ENCODE measurements at regions not wholly inside any gene's neighbourhood (a gene's known extent, or its start where the extent isn't known, plus 50 kb on each side); places are given as distances from the start of the nearest gene placed in this dataset.

- Histone ChIP-seq H3K9ac (ENCODE audit: low read depth, low read length) (no peak overlapping the region), H3K27ac (ENCODE audit: low read depth, low read length) (no peak overlapping the region), H3K9me3 (ENCODE audit: insufficient read depth, low read depth, low read length) (no peaks in the 10 kb centered on the region), H3K4me1 (ENCODE audit: insufficient read depth, low read length) (peaks cover 9% of the 10 kb centered on the region; the same call in 1 of the 2 replicates), H3K27me3 (ENCODE audit: insufficient read depth, low read length) (no peaks in the 10 kb centered on the region), H3K36me3 (ENCODE audit: insufficient read depth, low read length) (no peaks in the 10 kb centered on the region), H3K4me3 (ENCODE audit: low read length) (no peak overlapping the region)
- 82% methylated on average over 1 of the region's 2 CpGs for WGBS
Measured at GRCh38 chr18:41753826-41754225, 201.2 kb upstream of the PIK3C3 start.

DNA sequence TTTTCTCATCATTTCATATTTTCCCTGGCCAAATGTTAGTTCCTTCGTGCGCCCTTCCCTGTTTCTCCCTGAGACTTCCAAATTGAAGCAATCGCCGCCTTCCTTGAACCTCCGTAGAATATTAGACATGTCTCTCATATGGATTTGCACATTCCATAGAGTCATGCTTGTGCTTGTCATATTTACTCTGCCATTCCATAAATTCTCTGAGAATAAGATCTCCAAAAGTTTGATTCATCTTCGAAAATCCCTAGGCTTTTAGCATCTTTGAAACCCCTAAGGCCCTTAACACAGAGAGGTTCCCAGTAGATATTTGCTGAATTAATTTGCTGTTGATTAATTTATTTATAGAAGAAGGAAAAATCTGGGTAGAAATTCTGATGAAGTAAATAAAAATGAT is 202.2 kb upstream of the PIK3C3 start:
- no peaks in the 10 kb centered on the region for H3K27me3 ChIP-seq (ENCODE audit: insufficient read depth, low read length)
- WGBS: 97% methylated on average over 6 of the region's 6 CpGs
- no peaks in the 10 kb centered on the region for H3K9me3 ChIP-seq (ENCODE audit: insufficient read depth, low read depth, low read length)
- H3K4me3 ChIP-seq (ENCODE audit: low read length): no peak overlapping the region
- H3K9ac ChIP-seq (ENCODE audit: low read depth, low read length): no peak overlapping the region
- peaks cover 9% of the 10 kb centered on the region; the same call in 1 of the 2 replicates for H3K4me1 ChIP-seq (ENCODE audit: insufficient read depth, low read length)
- H3K27ac ChIP-seq (ENCODE audit: low read depth, low read length): no peak overlapping the region
- H3K36me3 ChIP-seq (ENCODE audit: insufficient read depth, low read length): no peaks in the 10 kb centered on the region

DNA sequence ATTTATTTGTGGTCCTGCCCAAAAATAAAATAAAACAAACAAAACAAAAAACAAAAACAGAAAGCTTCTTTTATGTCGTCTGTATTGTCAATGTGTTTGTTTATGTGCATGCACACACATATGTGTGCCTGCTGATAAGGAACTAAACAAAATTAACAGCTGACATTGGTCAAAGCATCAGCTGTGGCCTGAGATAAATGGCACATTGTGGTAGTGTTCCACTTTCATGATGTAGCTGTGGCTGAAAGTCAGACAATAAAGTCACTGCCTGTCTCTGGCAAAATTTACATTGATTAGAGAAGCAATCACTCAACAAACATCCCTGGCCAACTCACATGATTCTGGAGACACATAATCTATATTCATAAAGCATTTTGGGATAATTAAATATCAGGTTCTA is 203.4 kb upstream of the PIK3C3 start:
- Histone ChIP-seq H3K4me1 (ENCODE audit: insufficient read depth, low read length) (peaks cover 7% of the 10 kb centered on the region; the same call in 1 of the 2 replicates), H3K27ac (ENCODE audit: low read depth, low read length) (no peak overlapping the region), H3K27me3 (ENCODE audit: insufficient read depth, low read length) (no peaks in the 10 kb centered on the region), H3K4me3 (ENCODE audit: low read length) (no peak overlapping the region), H3K9ac (ENCODE audit: low read depth, low read length) (no peak overlapping the region), H3K36me3 (ENCODE audit: insufficient read depth, low read length) (no peaks in the 10 kb centered on the region), H3K9me3 (ENCODE audit: insufficient read depth, low read depth, low read length) (no peaks in the 10 kb centered on the region)
- WGBS: 91% methylated on average over 1 of the region's 1 CpG

DNA sequence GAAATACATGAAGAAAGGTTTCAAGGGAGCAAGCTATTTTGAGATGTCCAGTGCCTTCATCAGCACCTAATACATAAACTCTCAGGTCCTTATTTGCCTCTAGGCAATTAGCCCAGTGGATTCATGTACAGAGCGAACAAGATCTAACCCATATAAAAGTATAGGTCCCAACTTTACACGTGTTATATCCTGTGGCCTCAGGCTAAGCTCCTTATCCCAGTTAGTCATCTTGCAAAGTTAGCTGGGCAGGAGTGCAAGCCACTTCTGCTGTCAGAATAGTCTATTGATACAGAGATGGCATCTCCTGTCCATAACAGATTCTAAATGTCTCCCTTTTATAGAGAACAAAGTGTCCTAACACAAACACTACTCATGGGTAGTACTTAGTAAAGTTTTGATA is 203.9 kb upstream of the PIK3C3 start:
- WGBS: 91% methylated on average over 2 of the region's 2 CpGs

GRCh38 chr18:41747723-41748242 is 207.3 kb upstream of the PIK3C3 start:
- Histone ChIP-seq H3K27me3 (ENCODE audit: insufficient read depth, low read length) (no peaks in the 10 kb centered on the region), H3K4me1 (ENCODE audit: insufficient read depth, low read length) (peaks cover 34% of the 10 kb centered on the region), H3K9me3 (ENCODE audit: insufficient read depth, low read depth, low read length) (no peaks in the 10 kb centered on the region), H3K9ac (ENCODE audit: low read depth, low read length) (no peak overlapping the region), H3K36me3 (ENCODE audit: insufficient read depth, low read length) (no peaks in the 10 kb centered on the region), H3K27ac (ENCODE audit: low read depth, low read length) (no peak overlapping the region), H3K4me3 (ENCODE audit: low read length) (no peak overlapping the region)
- 97% methylated on average over 2 of the region's 2 CpGs for WGBS

More for the DNA sequence above, 203.9 kb upstream of the PIK3C3 start:
- Histone ChIP-seq H3K9ac (ENCODE audit: low read depth, low read length) (no peak overlapping the region), H3K4me1 (ENCODE audit: insufficient read depth, low read length) (peaks cover 6% of the 10 kb centered on the region; the same call in 1 of the 2 replicates), H3K27me3 (ENCODE audit: insufficient read depth, low read length) (no peaks in the 10 kb centered on the region), H3K36me3 (ENCODE audit: insufficient read depth, low read length) (no peaks in the 10 kb centered on the region), H3K9me3 (ENCODE audit: insufficient read depth, low read depth, low read length) (no peaks in the 10 kb centered on the region), H3K4me3 (ENCODE audit: low read length) (no peak overlapping the region), H3K27ac (ENCODE audit: low read depth, low read length) (no peak overlapping the region)

DNA sequence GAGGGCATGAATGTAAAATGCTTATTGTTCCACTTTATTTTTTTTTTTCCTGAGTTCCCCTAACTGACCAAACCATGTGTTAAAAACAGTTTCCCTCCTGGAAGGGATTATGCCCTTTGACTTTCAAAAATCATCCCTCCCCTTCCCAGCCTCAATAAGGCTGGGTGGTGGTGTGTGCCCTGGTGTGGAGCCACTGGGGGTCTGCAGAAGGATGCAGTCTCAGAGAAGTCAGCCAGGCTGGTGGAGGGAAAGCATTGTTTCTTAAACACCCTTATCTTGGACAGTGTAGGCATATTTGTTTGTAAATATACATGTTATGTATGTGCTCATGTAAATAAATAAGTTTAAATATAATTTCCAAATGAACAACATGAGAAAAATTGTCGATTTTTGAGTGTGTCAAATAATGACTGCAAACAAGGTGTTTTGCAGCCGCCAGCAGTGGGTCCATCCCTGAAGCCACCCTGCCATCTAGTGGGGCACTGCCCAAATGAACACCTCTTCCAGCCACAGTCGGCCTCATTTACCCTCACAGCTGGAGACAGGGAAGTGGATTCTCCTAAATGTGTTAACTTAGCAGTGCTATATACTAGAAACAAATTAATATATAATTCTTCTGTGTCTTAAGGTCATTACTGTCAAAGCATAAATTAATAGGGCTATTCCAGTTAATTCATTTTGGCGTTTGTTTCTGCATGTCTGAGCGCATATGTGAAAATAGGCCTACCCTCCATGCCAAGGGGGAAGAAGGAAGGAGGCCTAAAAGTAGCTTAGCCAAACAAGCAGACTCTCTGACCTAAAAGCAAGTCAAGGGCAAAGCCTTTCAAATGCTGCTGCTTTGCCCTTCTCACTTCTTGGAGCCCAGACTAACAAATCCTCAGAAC is 209.6 kb upstream of the PIK3C3 start:
- H3K36me3 ChIP-seq (ENCODE audit: insufficient read depth, low read length): no peaks in the 10 kb centered on the region
- H3K4me3 ChIP-seq (ENCODE audit: low read length): peak overlapping the region; percentile 25; the same call in 1 of the 2 replicates
- 33% methylated on average over 5 of the region's 5 CpGs for WGBS
- H3K9me3 ChIP-seq (ENCODE audit: insufficient read depth, low read depth, low read length): no peaks in the 10 kb centered on the region
- peak overlapping the region; percentile 44; the same call in 1 of the 2 replicates for H3K27ac ChIP-seq (ENCODE audit: low read depth, low read length)
- peaks cover 35% of the 10 kb centered on the region for H3K4me1 ChIP-seq (ENCODE audit: insufficient read depth, low read length)
- no peak overlapping the region for H3K9ac ChIP-seq (ENCODE audit: low read depth, low read length)
- no peaks in the 10 kb centered on the region for H3K27me3 ChIP-seq (ENCODE audit: insufficient read depth, low read length)

DNA sequence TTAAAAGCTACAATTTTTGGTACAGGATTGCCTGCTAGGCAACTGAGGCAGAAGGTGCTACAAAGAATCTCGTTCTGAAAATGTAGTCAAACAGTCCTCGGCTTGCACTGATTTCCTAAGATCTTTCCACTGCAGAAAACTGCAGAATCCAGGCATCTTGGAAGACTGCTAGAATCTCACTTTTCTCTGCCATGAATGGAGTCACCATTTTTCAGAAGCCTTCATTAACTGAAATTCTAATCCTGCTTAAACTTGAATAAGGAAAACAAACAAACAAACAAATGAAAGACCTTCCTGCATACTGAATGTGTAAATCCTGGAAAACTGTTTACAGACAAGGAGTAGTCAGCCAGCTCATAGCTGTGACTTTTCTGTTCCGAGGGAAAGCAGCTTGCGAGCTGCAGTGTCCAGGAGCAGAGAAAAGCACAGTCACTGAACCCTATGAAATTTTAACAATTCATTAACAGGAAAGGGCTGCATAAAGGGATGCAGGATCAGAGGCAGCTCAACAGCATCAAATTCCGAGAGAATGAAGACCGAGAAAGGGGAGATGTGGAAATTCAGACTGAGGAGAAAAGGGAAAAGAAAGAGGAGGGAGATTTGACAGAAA is 210.5 kb upstream of the PIK3C3 start:
- H3K9ac ChIP-seq (ENCODE audit: low read depth, low read length): peak overlapping the region; percentile 13; the same call in 1 of the 2 replicates
- 29% methylated on average over 6 of the region's 6 CpGs for WGBS
- H3K27ac ChIP-seq (ENCODE audit: low read depth, low read length): peak overlapping the region; percentile 44

GRCh38 chr18:41737218-41737617 is 217.8 kb upstream of the PIK3C3 start:
- H3K36me3 ChIP-seq (ENCODE audit: insufficient read depth, low read length): no peaks in the 10 kb centered on the region
- no peaks in the 10 kb centered on the region for H3K9me3 ChIP-seq (ENCODE audit: insufficient read depth, low read depth, low read length)
- H3K4me3 ChIP-seq (ENCODE audit: low read length): no peak overlapping the region
- H3K27me3 ChIP-seq (ENCODE audit: insufficient read depth, low read length): no peaks in the 10 kb centered on the region
- no peak overlapping the region for H3K9ac ChIP-seq (ENCODE audit: low read depth, low read length)
- no peaks in the 10 kb centered on the region for H3K4me1 ChIP-seq (ENCODE audit: insufficient read depth, low read length)
- 71% methylated on average over 1 of the region's 1 CpG for WGBS
- no peak overlapping the region for H3K27ac ChIP-seq (ENCODE audit: low read depth, low read length)

More for the DNA sequence above, 210.5 kb upstream of the PIK3C3 start:
- no peaks in the 10 kb centered on the region for H3K36me3 ChIP-seq (ENCODE audit: insufficient read depth, low read length)
- peak overlapping the region; percentile 8; the same call in 1 of the 2 replicates for H3K4me3 ChIP-seq (ENCODE audit: low read length)
- H3K4me1 ChIP-seq (ENCODE audit: insufficient read depth, low read length): peaks cover 35% of the 10 kb centered on the region
- H3K9me3 ChIP-seq (ENCODE audit: insufficient read depth, low read depth, low read length): no peaks in the 10 kb centered on the region
- no peaks in the 10 kb centered on the region for H3K27me3 ChIP-seq (ENCODE audit: insufficient read depth, low read length)

- no peak overlapping the region for H3K4me3 ChIP-seq (ENCODE audit: low read length)
- no peak overlapping the region for H3K9ac ChIP-seq (ENCODE audit: low read depth, low read length)
- no peak overlapping the region for H3K27ac ChIP-seq (ENCODE audit: low read depth, low read length)
- H3K4me1 ChIP-seq (ENCODE audit: insufficient read depth, low read length): no peaks in the 10 kb centered on the region
- H3K36me3 ChIP-seq (ENCODE audit: insufficient read depth, low read length): no peaks in the 10 kb centered on the region
- WGBS: 100% methylated on average over 1 of the region's 1 CpG
- no peaks in the 10 kb centered on the region for H3K27me3 ChIP-seq (ENCODE audit: insufficient read depth, low read length)
- no peaks in the 10 kb centered on the region for H3K9me3 ChIP-seq (ENCODE audit: insufficient read depth, low read depth, low read length)
Measured at GRCh38 chr18:41734917-41735316, 220.1 kb upstream of the PIK3C3 start.

DNA sequence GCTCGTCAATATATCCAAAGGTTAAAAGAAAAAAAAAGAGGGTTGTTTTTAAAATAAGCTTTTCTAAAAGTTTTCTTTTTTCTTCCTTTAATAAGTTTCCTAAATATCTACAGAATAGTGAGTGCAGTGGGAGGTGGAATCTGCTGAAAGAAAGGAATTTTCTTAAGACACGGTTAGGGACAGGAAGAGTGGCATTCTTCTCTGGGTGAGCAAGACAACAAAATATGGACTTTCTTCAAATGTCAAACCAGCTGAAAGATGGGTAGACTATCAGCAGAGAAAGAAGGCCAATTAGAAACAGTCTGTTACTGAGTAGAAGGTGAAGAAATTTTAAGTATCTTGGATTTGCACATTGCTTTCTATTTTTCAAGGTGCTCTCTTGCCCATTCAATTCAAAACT is 222.7 kb upstream of the PIK3C3 start:
- Histone ChIP-seq H3K27ac (ENCODE audit: low read depth, low read length) (no peak overlapping the region), H3K4me3 (ENCODE audit: low read length) (no peak overlapping the region), H3K4me1 (ENCODE audit: insufficient read depth, low read length) (no peaks in the 10 kb centered on the region), H3K36me3 (ENCODE audit: insufficient read depth, low read length) (no peaks in the 10 kb centered on the region), H3K27me3 (ENCODE audit: insufficient read depth, low read length) (no peaks in the 10 kb centered on the region), H3K9me3 (ENCODE audit: insufficient read depth, low read depth, low read length) (no peaks in the 10 kb centered on the region), H3K9ac (ENCODE audit: low read depth, low read length) (no peak overlapping the region)
- WGBS: 69% methylated on average over 1 of the region's 2 CpGs

DNA sequence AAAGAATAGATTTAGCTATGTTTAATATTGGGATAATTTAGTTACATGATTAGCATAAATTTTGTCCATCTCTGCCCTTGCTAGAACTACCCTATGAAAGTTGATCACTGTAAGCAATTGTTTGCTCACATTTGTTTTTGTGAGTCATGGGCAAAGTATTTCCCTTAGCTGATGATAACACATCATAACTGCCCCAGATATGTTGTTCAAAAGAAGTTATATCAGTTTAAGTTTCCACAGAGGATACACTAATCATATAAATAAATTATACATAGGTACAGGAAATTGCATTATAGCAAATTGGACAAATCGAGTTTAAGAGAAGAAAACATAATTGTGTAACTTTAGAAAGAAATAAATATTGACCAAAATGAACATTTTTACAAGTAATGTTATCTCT is 223.2 kb upstream of the PIK3C3 start:
- no CpG with 5 or more reads among the region's 1 CpG for WGBS

More for the DNA sequence above, 223.2 kb upstream of the PIK3C3 start:
- Histone ChIP-seq H3K9me3 (ENCODE audit: insufficient read depth, low read depth, low read length) (no peaks in the 10 kb centered on the region), H3K27ac (ENCODE audit: low read depth, low read length) (no peak overlapping the region), H3K9ac (ENCODE audit: low read depth, low read length) (no peak overlapping the region), H3K36me3 (ENCODE audit: insufficient read depth, low read length) (no peaks in the 10 kb centered on the region), H3K27me3 (ENCODE audit: insufficient read depth, low read length) (no peaks in the 10 kb centered on the region), H3K4me3 (ENCODE audit: low read length) (no peak overlapping the region), H3K4me1 (ENCODE audit: insufficient read depth, low read length) (no peaks in the 10 kb centered on the region)
